PC-3 (cell line): ENCODE measurements at regions not wholly inside any gene's neighbourhood (a gene's known extent, or its start where the extent isn't known, plus 50 kb on each side); places are given as distances from the start of the nearest gene placed in this dataset.

Experiments used
- CTCF ChIP-seq: fragments of 300-600 bp; sonication (generic); conservative IDR thresholded peaks from 2 replicates; pipeline ENCODE4 v1.5.1; 2017; ENCODE audit warnings: antibody characterized with exemption, low read depth, mild to moderate bottlenecking, low read length
- EZH2 ChIP-seq: fragments of 300-600 bp; sonication (generic); IDR thresholded peaks from one replicate; pipeline ENCODE4 v1.6.1; 2017; ENCODE audit warnings: antibody characterized with exemption, mild to moderate bottlenecking, low read length; ENCODE audit not compliant: unreplicated experiment
- EZH2phosphoT487 ChIP-seq: fragments of 300-600 bp; sonication (generic); IDR thresholded peaks from 2 replicates; pipeline ENCODE4 v1.6.1; 2018; ENCODE audit warnings: mild to moderate bottlenecking, antibody characterized with exemption, low read length, borderline replicate concordance

GRCh38 chr2:136213836-136214235 lies 95.9 kb upstream of the CXCR4 start:
- TF ChIP-seq EZH2 (no peak), CTCF (no peak), EZH2phosphoT487 (no peak)
